Inferior parietal cortex (tissue), 1 donor: ENCODE measurements at regions not wholly inside any gene's neighbourhood (a gene's known extent, or its start where the extent isn't known, plus 50 kb on each side); places are given as distances from the start of the nearest gene placed in this dataset.
"Not testable (repeated sequence)": the region's sequence is repeated elsewhere in the genome, so short reads cannot be mapped to it uniquely, and the experiment has no call there.

ENCODE experiments used
- DNase-seq: peaks from one replicate; pipeline ENCODE4 v3.0.0-alpha.2; 2016; ENCODE audit errors: extremely low spot score

- no peak for DNase-seq
These were observed 147.7 kb downstream of the CD47 start for GRCh38 chr3:107942951-107943749.

DNA sequence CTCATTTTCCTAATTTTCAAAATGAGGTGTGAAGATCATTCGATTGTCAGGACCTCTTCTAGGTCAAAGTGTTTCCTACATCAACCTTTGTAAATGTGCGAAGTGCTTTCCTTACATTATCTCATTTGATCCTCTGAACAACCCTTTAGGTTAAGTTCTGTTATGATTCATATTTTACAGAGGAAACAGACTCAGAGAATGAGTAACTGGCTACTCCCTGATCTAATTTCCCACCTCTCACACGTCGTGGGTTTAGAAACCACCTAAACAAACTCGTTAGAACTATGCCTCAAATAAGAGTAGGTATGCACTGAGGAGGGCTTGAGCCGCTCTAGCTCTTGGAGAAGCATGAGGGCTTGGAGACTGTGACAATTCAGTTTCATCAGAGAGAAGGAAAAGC is 148.6 kb downstream of the CD47 start:
- no peak for DNase-seq

- no peak for DNase-seq
These were observed 151.0 kb downstream of the CD47 start for GRCh38 chr3:107939691-107940442.

DNA sequence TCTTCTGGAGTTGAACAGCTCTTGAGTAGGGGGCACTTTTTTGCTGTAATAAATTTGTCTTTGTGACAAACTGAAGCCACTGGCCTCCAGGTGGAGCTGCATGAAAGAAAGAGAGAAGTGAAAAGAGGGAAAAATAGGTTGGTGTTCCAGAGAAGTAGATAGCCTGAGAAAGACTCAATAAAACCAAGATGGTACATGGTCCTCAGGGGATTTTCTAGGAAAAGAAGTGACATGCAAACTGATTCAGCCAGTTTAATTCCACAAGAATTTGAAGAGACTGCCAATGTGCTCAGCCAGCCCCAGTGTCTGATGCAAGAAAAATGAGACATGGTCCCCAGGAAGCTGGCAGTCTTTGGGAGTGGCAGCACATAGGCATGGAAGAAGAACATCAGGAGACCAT is 152.7 kb downstream of the CD47 start:
- DNase-seq = no peak

- DNase-seq = no peak
These were observed 156.0 kb downstream of the CD47 start for GRCh38 chr3:107934808-107935207.

DNA sequence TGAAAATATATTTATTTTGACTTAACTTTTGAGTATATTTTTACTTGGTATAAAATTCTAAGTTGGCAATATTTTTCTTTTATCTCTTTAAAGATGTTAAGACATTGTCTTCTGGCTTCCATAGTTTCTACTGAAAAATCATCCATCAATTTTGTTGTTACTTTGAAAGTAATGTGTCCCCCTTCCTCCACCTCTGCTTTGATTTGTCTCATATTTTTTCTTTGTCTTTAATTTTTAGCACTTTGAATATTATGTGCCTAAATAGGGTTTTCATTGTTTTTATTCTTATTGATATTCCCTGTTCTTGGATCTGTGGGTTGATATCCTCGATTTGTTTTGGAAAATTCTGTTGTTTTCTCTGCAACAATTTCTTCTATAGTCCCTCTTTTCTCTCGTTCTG is 157.4 kb downstream of the CD47 start:
- no peak for DNase-seq

DNA sequence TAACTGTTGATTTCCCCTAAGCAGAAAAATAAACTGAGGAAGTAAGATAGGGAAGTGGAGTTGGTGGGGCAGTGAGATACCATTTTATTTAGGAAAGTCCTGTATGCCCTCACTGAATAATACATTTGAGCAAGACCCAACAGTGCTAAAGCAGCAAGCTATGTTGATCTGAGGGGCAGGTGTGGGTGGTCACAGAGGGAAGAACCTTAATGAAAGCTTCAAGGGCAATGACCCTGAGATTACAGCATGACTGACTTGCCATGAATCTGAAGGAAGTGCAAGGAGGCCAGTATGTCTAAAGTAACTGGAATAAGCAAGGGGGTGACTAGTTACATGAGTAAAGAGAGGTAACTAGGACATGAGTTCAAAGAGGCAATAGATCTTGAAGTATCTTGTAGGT is 159.5 kb downstream of the CD47 start:
- no peak for DNase-seq

DNA sequence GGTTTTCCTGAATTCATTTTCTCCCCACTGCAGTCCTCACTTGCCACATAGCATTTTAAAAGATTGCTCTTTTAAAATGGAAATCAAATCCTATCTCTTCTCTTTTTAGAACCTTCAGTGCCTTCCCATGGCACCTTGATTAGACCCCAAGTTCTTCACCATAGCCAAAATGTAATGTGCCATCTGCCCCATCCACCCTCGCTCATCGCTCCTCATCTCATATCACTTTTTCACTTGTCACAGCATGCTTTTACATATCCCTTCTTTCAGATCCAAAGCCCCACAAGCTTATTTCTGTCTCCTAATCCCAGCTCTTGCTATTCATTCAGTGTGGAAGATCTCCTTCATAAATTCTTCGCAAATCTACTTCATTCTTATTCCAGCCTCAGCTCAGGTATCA is 161.7 kb downstream of the CD47 start:
- DNase-seq = no peak

DNA sequence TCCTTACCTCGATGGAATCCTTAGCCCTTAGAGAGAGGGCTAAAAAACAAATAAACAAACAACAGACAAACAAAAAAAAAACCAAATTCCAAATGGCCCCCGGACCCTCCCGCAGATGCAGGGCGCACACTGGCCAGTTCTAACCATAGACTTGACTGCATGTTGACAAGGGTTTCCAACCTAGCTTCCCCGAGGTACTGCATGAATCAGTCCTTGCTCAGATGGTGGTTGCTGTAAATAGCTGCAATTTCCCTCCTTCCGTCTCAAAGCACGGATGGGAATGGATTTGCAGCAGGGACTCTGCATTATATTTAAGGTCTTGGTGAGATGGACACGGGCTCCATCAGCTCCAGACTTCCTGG is 162.8 kb downstream of the CD47 start:
- DNase-seq = peak; percentile 71

DNA sequence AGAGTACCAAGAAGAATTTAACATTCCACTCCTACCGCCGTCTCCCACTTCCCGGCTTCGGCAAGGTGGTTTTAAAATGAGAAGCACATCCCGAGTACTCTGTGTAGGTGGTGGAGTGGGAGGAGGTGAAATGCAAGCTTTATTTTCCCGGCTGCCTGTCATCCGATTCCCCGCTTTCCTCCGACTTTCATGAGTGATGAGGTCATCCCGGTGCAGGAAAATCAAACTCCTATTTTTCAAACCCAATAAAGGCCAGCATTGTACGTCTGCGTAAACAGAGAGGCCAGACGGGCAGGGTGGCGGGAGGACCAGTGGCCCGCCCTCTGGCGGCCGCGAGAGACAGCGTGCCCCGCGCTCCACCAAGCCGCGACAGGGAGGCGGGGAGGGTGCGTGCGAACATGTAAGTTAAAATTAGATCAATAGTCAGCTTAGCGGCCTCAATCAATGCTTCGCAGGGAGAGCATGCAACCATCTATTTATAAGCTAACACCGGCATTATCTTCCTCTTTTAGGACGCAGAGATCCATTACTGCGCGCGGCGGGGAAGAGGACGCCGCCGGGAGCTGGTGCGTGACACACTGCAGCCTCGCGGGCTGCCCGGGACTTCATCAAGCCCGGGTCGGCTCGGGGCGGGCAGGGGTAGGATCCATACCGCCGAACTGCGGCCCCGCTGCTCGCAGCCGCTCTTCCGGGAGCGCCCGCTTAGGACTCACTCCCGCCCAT is 163.3 kb downstream of the CD47 start:
- DNase-seq = peak; percentile 89

- DNase-seq = no peak
These were observed 165.0 kb downstream of the CD47 start for GRCh38 chr3:107925851-107926250.

DNA sequence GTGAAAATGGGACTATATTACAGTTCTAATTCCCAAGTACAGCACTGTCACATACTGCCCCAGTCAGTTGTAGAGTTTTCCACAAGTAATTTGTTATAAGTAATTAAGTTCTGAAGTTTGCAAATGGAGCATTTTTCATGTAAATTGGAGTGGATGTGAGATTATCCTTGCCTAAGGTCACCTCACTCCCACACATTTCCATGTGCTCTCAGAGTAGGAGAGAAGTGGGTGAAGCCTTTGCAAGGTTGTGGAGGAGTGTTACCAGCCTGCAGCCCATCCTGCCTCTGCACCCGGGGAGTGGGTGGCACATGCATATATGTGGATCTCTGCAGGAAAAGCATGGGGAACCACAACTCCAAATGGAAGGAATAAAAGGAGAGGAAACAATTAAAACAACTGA is 169.8 kb downstream of the CD47 start:
- DNase-seq = no peak

DNA sequence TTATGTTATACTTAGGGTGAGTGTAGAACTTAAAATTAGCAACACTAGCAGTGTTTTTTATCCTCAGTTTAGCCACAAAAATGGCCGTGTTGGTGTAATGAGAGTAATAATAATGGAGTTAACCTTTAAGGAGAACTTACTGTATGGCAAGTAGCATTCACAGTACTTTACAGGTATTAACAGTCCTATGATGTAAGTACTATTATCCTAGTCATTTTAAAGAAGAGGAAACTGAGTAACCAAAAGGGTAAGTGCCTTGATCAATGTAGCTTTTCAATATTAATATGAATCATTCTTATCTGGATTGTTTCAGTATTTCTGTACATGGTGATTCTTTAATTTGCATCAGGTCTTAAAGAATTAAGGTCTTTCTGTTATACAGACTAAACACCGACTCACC is 170.3 kb downstream of the CD47 start:
- DNase-seq = no peak

- no peak for DNase-seq
These were observed 171.6 kb downstream of the CD47 start for GRCh38 chr3:107919239-107919638.

GRCh38 chr3:107916171-107916570 is 174.7 kb downstream of the CD47 start:
- no peak for DNase-seq

DNA sequence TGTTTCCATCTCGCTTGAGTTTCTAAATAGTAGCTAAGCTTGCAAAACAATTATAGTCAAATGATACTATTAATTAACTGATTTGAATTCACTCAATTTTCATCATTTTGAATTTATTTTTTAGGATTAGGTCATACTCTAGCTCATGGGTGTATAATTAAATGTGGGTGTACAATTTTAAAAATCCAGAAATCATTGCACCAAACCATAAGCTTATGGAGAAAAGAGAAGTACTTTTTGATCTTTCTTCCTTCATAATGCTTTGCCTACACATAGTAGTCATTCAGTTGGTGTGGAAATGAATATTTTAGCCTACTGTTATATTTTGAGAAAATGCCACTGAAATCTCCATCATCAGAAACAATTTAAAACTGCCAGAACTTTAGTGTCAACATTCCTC is 175.1 kb downstream of the CD47 start:
- no peak for DNase-seq

- DNase-seq = no peak
These were observed 177.1 kb downstream of the CD47 start for GRCh38 chr3:107913701-107914100.

GRCh38 chr3:107911337-107912000 is 179.4 kb downstream of the CD47 start:
- DNase-seq = no peak

DNA sequence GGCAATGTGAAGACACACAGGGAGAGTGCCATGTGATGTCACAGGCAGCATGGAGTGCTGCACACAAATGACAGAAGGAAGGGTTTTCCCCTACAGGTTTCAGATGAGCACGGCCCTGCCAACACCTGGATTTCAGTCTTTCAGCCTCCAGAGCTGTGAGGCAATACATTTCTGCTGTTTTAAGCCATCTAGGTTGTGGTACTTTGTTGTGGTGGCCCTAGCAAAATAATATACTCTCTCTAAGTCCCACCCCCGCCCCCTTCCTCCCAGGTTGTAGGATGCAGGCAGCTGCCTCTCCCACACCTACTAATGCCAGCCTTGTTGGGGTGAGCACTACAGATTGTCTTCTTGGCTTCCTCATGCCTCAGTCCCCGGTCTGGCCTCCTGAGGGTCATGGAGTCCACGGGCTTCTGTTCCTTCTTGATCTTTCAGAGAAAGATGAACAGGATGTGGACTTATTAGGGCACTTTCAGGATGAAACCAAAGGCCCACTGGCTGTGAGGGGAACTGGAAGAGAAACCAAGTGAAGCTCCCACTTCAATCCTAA is 180.0 kb downstream of the CD47 start:
- DNase-seq = no peak

GRCh38 chr3:107909583-107909982 is 181.2 kb downstream of the CD47 start:
- not testable (repeated sequence) for DNase-seq

- no peak for DNase-seq
These were observed 182.8 kb downstream of the CD47 start for GRCh38 chr3:107907996-107908395.

DNA sequence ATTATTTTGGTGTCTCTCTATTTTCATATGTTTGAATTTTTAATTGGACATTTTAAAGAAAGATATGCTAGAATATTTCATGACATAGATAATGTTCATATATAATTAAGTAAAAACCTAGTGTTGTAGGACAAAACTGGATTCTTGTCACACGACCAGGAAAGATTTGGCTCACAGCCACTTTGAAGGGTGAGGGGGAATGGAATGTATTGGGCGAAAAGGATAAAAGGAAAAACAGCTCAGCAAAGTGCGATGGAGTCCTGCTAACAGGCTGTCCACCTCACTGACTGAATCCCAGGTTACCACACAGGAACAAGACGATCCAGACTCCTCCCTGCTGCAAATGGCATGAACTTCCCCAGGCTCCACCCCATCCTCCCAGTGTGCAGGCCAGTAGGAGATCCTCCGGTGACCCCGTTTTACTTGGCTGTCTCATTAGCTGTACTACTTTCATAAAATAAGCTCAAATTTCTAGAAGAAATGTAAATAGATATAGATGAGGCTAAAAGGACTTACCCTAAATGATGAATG is 186.2 kb downstream of the CD47 start:
- no peak for DNase-seq
